ENCODE measurements at regions not wholly inside any gene's neighbourhood (a gene's known extent, or its start where the extent isn't known, plus 50 kb on each side); places are given as distances from the start of the nearest gene placed in this dataset.
"Not testable (repeated sequence)": the region's sequence is repeated elsewhere in the genome, so short reads cannot be mapped to it uniquely, and the experiment has no call there.

DNA sequence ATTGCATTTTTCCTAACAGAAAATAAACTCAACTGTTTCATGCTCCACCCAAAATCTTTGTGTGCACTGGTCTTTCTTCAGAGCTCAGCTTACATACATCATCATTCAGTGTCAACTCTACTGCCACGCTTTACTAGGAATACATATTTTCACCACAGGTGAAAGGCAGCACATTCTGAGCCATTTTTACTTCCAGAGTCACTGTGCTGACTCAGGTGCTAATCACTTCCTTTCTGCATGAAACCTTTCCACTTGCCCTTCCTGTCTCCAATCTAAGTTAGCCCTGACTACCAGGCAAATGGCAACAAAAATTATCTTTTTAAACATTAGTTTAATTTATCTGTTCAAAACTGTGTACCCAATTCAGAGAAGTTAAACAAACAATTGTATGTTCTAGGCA is 1041.0 kb downstream of the PRIM2 start:
- peak; percentile 66 for DNase-seq (ENCODE audit: low read depth)

- DNase-seq (ENCODE audit: low read depth) = not testable (repeated sequence)
Measured at GRCh38 chr6:58365856-58366255, 1048.4 kb downstream of the PRIM2 start.

- not testable (repeated sequence) for DNase-seq (ENCODE audit: low read depth)
Measured at GRCh38 chr6:58406659-58407058, 1089.2 kb downstream of the PRIM2 start.

- DNase-seq (ENCODE audit: low read depth) = peak; percentile 82
Measured at GRCh38 chr6:58419321-58419720, 1101.9 kb downstream of the PRIM2 start.

All from M059J (cell line).